ENCODE measurements at regions not wholly inside any gene's neighbourhood (a gene's known extent, or its start where the extent isn't known, plus 50 kb on each side); places are given as distances from the start of the nearest gene placed in this dataset.

GRCh38 chr7:155945670-155946325 is 133.5 kb upstream of the SHH start:
- H3K27me3 ChIP-seq, result no peaks in the 10 kb centered on the region
- WGBS, result 93% methylated on average over 32 of the region's 32 CpGs

DNA sequence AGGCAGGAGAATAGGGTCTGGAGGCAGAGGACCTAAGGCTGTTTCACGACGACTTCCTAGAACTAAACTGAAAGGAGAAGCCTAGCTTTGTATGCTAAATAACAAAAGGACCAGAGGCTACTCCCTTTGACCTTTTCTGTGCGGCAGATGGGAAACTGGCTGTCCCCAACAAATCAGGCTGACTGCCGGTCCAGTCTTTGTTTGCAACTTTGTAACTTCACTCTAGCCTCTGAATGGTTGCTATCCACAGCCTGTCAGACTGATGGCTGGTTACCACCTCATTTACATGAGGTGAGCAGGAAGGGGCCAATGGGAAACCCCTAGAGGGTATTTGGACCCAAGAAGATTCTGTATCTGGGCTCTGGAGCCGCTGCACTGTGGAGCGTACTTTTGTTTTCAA is 132.6 kb upstream of the SHH start:
- TF ChIP-seq EP300 (IDR thresholded peaks at IDR 0.05) (no peak), POLR2A (IDR thresholded peaks at IDR 0.05) (no peak), POLR2AphosphoS5 (IDR thresholded peaks at IDR 0.05) (no peak)
- TF ChIP-seq, protein P1, sequence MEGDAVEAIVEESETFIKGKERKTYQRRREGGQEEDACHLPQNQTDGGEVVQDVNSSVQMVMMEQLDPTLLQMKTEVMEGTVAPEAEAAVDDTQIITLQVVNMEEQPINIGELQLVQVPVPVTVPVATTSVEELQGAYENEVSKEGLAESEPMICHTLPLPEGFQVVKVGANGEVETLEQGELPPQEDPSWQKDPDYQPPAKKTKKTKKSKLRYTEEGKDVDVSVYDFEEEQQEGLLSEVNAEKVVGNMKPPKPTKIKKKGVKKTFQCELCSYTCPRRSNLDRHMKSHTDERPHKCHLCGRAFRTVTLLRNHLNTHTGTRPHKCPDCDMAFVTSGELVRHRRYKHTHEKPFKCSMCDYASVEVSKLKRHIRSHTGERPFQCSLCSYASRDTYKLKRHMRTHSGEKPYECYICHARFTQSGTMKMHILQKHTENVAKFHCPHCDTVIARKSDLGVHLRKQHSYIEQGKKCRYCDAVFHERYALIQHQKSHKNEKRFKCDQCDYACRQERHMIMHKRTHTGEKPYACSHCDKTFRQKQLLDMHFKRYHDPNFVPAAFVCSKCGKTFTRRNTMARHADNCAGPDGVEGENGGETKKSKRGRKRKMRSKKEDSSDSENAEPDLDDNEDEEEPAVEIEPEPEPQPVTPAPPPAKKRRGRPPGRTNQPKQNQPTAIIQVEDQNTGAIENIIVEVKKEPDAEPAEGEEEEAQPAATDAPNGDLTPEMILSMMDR (IDR thresholded peaks at IDR 0.05), result no peak
- no peak overlapping the region for H3K4me3 ChIP-seq
- H3K27me3 ChIP-seq, result no peaks in the 10 kb centered on the region
- no peaks in the 10 kb centered on the region for H3K9me3 ChIP-seq
- H3K36me3 ChIP-seq, result no peaks in the 10 kb centered on the region
- H3K27ac ChIP-seq, result no peak overlapping the region
- H3K4me1 ChIP-seq, result no peaks in the 10 kb centered on the region
- 84% methylated on average over 6 of the region's 6 CpGs for WGBS
- no peak for DNase-seq (ENCODE audit: low spot score in 2 of 2)

More at GRCh38 chr7:155945670-155946325, 133.5 kb upstream of the SHH start:
- Histone ChIP-seq H3K9me3 (no peaks in the 10 kb centered on the region), H3K27ac (no peak overlapping the region), H3K4me1 (no peaks in the 10 kb centered on the region), H3K4me3 (no peak overlapping the region), H3K36me3 (no peaks in the 10 kb centered on the region)
- DNase-seq (ENCODE audit: low spot score in 2 of 2), result no peak
- no peak for TF ChIP-seq POLR2AphosphoS5 (IDR thresholded peaks at IDR 0.05)
- TF ChIP-seq, protein P1 (IDR thresholded peaks at IDR 0.05), result no peak
- TF ChIP-seq POLR2A (IDR thresholded peaks at IDR 0.05), result no peak
- TF ChIP-seq EP300 (IDR thresholded peaks at IDR 0.05), result no peak

DNA sequence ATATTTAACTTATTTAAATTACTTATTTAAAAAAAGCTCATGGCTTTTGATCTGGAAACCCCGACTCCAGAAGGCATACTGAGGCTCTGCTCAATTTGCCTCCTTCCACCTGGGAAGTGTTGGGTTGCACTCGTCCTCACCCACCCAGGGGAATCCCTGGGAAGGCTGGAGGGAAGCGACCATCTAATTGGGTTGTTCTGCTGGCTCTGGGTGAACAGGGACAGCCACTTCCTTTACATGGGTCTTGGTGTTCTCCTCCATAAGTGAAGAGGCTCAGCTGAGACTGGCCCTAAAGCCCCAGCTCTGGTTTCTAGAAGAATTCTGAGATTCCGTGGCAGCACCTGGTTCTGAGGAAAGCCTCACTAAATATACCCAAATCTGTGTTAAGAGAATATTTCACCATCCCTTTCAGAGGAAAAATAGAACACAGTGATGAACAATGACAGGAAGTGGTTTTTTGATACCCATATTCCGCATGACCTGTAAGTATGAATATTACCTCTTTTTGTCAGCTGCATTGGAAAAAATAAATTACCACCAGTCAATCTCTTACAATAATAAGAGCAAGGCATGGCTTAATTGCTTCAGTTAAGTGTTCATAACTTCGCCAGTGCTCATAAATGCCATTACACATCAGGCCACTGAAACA is 131.1 kb upstream of the SHH start:
- no peak for DNase-seq (ENCODE audit: low spot score in 2 of 2)
- no peaks in the 10 kb centered on the region for H3K27me3 ChIP-seq
- H3K36me3 ChIP-seq, result no peaks in the 10 kb centered on the region
- no peak overlapping the region for H3K27ac ChIP-seq
- no peaks in the 10 kb centered on the region for H3K4me1 ChIP-seq
- H3K4me3 ChIP-seq, result no peak overlapping the region
- 63% methylated on average over 6 of the region's 6 CpGs for WGBS
- TF ChIP-seq, protein P1 (IDR thresholded peaks at IDR 0.05), result no peak
- TF ChIP-seq EP300 (IDR thresholded peaks at IDR 0.05) (no peak), POLR2A (IDR thresholded peaks at IDR 0.05) (no peak), POLR2AphosphoS5 (IDR thresholded peaks at IDR 0.05) (no peak)
- H3K9me3 ChIP-seq, result no peaks in the 10 kb centered on the region

- 79% methylated on average over 16 of the region's 20 CpGs for WGBS
- H3K4me3 ChIP-seq, result no peak overlapping the region
- no peaks in the 10 kb centered on the region for H3K4me1 ChIP-seq
- DNase-seq (ENCODE audit: low spot score in 2 of 2), result no peak
- no peak overlapping the region for H3K27ac ChIP-seq
- no peaks in the 10 kb centered on the region for H3K36me3 ChIP-seq
- no peak for TF ChIP-seq EP300 (IDR thresholded peaks at IDR 0.05)
- TF ChIP-seq POLR2AphosphoS5 (IDR thresholded peaks at IDR 0.05), result no peak
- no peak for TF ChIP-seq POLR2A (IDR thresholded peaks at IDR 0.05)
- TF ChIP-seq, protein P1 (IDR thresholded peaks at IDR 0.05), result no peak
- no peaks in the 10 kb centered on the region for H3K9me3 ChIP-seq
- H3K27me3 ChIP-seq, result no peaks in the 10 kb centered on the region
These were observed 130.1 kb upstream of the SHH start for GRCh38 chr7:155942226-155942950.

DNA sequence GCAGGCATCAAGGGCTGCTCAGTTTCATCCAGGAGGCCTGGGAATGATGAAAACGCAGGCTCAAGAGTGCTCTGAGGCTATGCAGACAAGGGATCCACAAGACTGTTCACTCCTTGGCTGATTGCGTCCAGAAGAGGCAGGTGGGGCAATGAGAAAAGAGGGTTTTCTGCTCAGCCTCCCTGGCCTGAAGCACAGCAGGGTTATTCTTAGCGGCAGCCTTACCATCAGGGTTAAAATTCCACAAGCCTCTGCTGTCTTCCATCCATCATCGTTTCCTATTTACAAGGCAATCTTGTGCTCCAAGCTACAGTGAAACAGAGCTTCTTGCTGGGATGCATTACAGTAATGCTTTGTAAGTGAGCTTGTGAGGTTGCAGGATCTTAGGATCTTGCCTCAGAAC is 129.4 kb upstream of the SHH start:
- WGBS, result 23% methylated on average over 4 of the region's 4 CpGs
- H3K27me3 ChIP-seq, result no peaks in the 10 kb centered on the region
- H3K4me1 ChIP-seq, result no peaks in the 10 kb centered on the region
- TF ChIP-seq, protein P1 (IDR thresholded peaks at IDR 0.05), result no peak
- TF ChIP-seq POLR2AphosphoS5 (IDR thresholded peaks at IDR 0.05), result no peak
- no peak for TF ChIP-seq EP300 (IDR thresholded peaks at IDR 0.05)
- no peak for TF ChIP-seq POLR2A (IDR thresholded peaks at IDR 0.05)
- H3K4me3 ChIP-seq, result no peak overlapping the region
- H3K9me3 ChIP-seq, result no peaks in the 10 kb centered on the region
- no peak for DNase-seq (ENCODE audit: low spot score in 2 of 2)
- H3K27ac ChIP-seq, result no peak overlapping the region
- H3K36me3 ChIP-seq, result no peaks in the 10 kb centered on the region

Measured in suprapubic skin (tissue), 4 donors.